C4-2B (cell line): ENCODE measurements at regions not wholly inside any gene's neighbourhood (a gene's known extent, or its start where the extent isn't known, plus 50 kb on each side); places are given as distances from the start of the nearest gene placed in this dataset.

Experiments used
- H3K27ac ChIP-seq: fragments of 450-650 bp; 2 replicates; pipeline ENCODE4 v1.5.1; 2017
- ZFX ChIP-seq: fragments of 450-650 bp; IDR thresholded peaks from 2 replicates; pipeline ENCODE4 v1.6.1; 2017
- TF ChIP-seq, protein P1 (sequence below): fragments of 450-650 bp; conservative IDR thresholded peaks from 2 replicates; pipeline ENCODE4 v1.5.1; 2017; ENCODE audit warnings: mild to moderate bottlenecking

DNA sequence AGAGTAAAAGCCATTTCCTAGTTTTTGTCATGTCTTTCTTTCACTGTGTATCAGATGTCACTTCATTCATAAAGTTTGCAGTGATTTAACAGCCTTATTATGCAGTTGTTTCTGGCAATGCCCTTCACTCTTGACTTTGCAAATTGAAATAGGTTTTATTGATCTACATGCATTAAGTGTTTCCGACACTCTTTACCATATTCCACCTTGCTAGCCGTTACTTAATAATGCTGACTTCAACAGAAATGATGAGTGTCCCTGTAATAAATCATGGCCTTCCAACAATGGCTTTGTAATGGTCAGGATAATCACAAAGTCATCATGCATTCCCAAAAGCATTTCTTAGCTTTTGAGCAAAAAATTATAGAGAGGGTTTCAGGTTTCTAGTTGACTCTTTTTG lies 236.8 kb upstream of the FMN2 start:
- TF ChIP-seq, protein P1, sequence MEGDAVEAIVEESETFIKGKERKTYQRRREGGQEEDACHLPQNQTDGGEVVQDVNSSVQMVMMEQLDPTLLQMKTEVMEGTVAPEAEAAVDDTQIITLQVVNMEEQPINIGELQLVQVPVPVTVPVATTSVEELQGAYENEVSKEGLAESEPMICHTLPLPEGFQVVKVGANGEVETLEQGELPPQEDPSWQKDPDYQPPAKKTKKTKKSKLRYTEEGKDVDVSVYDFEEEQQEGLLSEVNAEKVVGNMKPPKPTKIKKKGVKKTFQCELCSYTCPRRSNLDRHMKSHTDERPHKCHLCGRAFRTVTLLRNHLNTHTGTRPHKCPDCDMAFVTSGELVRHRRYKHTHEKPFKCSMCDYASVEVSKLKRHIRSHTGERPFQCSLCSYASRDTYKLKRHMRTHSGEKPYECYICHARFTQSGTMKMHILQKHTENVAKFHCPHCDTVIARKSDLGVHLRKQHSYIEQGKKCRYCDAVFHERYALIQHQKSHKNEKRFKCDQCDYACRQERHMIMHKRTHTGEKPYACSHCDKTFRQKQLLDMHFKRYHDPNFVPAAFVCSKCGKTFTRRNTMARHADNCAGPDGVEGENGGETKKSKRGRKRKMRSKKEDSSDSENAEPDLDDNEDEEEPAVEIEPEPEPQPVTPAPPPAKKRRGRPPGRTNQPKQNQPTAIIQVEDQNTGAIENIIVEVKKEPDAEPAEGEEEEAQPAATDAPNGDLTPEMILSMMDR: no peak
- no peak for TF ChIP-seq ZFX

DNA sequence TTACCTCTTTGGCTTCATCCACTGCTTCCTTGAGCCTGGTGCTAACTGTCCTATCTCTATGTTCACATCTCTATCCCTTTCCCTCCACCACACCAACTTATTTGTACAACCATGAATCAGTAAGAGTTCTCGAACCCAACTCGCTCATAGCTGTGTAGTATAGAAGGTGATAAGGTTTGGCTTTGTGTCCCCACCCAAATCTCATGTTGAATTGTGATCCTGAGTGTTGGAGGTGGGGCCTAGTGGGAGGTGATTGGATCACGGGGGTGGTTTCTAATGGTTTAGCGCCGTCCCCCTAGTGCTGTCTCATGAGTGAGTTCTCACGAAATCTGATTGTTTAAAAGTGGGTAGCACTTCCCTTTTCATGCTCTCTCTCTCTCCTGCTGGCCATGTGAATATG lies 235.6 kb upstream of the FMN2 start:
- no peak overlapping the region for H3K27ac ChIP-seq
- TF ChIP-seq, protein P1: no peak
- TF ChIP-seq ZFX: no peak

More for the DNA sequence above, 236.8 kb upstream of the FMN2 start:
- no peak overlapping the region for H3K27ac ChIP-seq

DNA sequence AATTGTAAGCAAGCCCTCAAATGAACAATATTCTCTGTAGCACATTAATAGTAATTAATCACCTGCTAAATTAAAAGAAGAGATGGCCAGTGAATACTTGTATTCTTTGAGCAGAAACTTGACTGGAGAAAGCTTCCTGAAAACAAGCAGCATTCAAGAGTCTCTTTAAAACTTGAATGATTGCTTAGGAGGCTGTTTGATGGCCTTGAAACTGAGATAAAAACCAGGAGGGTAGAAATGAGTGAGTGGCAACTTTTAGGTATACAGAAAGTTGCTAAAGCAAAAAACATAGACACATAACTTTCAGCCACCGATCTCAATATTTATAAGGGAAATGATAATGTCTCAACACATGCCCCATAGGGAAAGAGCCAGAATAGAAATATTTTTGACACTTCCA lies 234.8 kb upstream of the FMN2 start:
- TF ChIP-seq ZFX: no peak
- TF ChIP-seq, protein P1: no peak
- H3K27ac ChIP-seq: no peak overlapping the region

DNA sequence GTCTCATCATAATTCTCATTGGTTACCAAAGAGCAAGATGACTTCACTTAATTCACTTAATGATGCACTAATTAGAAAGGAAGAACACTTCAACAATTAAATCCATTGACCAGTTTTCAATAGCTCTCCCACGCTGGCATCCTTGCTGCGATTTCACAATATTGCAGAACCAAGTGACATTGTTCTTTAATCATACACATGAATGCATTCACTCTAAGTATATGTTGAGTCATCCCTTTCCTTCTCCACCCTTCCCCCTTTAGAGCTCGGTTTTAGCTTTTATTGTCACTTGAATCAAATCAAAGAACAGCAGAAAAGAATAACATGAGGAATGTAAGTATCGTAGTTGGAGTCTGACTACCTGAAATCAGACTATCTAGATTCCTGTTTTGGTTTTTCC lies 233.6 kb upstream of the FMN2 start:
- TF ChIP-seq ZFX: no peak
- TF ChIP-seq, protein P1: no peak
- H3K27ac ChIP-seq: no peak overlapping the region

DNA sequence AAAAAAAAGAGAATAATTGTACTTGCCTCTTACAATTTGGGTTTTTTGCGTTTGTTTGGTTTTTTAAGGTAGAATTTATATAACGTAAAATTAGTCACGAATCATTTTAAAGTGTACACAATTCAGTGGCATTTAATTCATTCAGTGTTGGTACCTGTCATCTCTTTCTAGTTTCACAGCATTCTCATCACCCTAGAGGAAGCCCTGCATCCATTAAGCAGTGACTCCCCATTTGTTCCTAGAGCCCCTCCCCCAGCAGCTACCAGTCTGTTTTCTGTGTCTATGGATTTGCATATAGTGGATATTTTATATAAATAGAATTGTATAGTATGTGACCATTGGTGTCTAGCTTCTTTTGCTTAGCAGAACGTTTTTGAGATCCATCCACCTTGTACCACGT lies 233.2 kb upstream of the FMN2 start:
- TF ChIP-seq, protein P1: no peak
- TF ChIP-seq ZFX: no peak
- no peak overlapping the region for H3K27ac ChIP-seq

DNA sequence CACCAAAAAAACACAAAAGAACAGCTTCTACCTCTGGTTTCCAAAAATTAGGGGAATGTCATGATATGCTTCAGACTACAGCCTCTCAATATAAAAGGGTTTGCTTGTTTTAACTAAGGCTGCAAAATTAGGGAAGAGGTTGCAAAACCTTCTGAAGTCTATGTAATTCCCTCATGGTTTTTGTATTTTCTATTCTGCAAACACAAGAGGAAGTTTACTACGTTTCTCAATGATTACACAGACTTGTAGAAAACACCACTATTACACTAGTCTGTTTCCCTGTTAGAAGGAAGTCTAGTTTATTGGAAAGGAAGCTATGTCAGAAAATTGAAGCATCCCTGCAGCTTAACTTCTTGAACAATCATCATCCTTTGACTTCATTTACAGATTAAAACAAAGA lies 229.7 kb upstream of the FMN2 start:
- TF ChIP-seq, protein P1: no peak
- TF ChIP-seq ZFX: no peak

DNA sequence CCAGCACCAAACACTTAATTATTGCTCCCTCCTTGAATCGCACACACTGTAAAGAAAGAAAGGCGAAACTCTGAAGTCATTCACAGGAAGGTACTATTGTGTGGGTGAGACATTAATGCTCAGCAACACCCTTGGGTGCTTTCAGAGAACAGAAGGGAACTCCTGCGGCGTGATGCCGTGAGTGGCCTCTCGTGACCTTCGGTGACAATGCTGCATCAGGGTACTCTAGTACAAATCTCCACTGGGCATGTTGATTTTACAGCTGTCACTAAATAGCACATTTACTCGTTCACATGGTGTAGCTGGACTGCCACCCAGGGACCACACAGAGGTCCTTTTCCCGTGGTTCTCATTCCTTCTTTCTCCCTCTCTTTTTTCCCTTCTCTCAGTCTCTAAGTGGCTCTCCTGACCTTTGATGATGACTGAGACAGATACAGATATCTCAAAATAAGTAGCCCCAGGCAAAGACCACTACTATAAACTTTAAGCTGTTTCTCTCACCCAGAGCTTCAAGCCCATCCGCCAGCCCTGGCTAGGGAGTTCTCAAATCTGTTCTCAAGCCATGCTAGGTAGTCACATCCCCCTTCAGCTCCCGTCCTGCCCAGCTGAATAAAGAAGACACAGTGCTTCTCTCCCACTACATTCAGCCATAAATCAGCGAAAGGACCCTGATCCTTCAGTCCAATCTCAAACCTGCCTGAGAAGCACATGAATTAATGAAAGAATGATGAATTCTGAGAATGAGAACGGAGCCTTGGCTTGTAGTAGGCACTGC lies 223.4 kb upstream of the FMN2 start:
- no peak for TF ChIP-seq ZFX
- TF ChIP-seq, protein P1: no peak
- no peak overlapping the region for H3K27ac ChIP-seq

More for the DNA sequence above, 229.7 kb upstream of the FMN2 start:
- no peak overlapping the region for H3K27ac ChIP-seq
